Activated CD4-positive, alpha-beta T cell treated with anti-CD3 and anti-CD28 coated beads, Interleukin-2, amount 50 U/mL, for 4 hours (primary cell): ENCODE measurements at regions not wholly inside any gene's neighbourhood (a gene's known extent, or its start where the extent isn't known, plus 50 kb on each side); places are given as distances from the start of the nearest gene placed in this dataset.
"Not testable (repeated sequence)": the region's sequence is repeated elsewhere in the genome, so short reads cannot be mapped to it uniquely, and the experiment has no call there.

ENCODE experiments used
- DNase-seq, 2 experiments: peaks; one replicate each; pipeline ENCODE4 v3.0.0-alpha.2; 2020

DNA sequence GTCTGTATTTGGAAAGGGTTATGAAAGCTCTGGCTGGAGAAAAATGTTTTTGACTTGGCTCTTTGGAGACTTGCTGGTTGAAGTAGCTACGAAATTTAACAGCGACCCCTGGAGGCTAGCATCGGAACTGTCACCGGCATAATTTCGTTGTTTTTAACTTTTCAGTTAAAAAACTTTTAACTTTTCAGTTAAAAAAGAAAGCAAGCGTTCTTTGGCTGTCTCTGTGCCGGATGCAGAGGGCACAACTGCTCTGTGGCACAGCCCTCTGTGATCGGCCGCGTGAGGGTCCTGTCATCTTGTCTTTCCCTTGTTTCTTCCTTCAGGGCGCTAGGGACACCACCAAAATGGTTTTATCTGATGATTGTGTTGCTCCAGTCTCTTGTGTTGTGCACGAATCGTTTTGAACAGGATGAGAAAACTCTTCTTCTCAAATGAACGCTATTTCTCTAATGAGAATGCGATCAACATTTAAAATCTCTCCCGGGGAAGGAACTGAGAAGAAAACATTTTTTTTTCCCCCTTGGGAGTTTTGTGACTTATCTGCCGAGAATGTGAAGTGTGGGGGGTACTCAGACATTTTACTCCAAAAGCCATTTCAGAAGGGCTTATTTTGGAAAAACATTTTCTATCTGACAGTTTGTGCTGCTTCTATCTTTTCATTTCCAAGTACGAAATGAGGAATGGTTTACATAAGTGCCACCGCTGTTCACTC, 57.1 kb downstream of the ADCYAP1 start:
- peak; percentile 6 to 31 for DNase-seq

DNA sequence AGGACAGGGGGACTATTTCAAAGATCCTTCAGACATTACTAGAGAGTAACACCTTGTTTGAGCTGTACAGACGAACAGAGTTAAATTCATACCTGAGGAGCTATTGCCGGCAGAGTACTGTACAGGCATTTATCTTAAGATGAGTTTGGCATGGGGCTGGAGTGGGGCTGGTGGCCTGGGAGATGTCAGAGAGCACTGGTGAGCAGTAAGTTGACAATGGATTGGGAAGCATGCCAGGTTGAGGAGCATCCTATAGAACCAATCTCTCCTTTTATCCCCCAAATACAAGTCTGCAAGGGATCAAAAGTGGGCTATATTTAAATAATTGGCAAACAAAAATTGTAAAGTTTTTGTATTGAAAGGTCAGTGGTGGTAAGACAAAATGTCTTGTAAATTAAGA, 58.6 kb downstream of the ADCYAP1 start:
- DNase-seq, result no peak

GRCh38 chr18:965921-966758, 61.5 kb downstream of the ADCYAP1 start:
- no peak for DNase-seq

- no peak for DNase-seq
Observed at GRCh38 chr18:966759-967576, 62.3 kb downstream of the ADCYAP1 start.

DNA sequence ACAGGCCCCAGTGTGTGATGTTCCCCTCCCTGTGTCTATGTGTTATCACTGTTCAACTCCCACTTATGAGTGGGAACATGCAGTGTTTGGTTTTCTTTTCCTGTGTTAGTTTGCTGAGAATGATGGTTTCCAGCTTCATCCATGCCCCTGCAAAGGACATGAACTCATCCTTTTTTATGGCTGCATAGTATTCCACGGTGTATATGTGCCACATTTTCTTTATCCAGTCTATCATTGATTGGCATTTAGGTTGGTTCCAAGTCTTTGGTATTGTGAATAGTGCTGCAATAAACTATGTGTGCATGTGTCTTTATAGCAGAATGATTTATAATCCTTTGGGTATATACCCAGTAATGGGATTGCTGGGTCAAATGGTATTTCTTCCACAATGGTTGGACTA, 64.2 kb downstream of the ADCYAP1 start:
- DNase-seq, result not testable (repeated sequence)

GRCh38 chr18:969311-969710, 64.6 kb downstream of the ADCYAP1 start:
- not testable (repeated sequence) for DNase-seq

DNA sequence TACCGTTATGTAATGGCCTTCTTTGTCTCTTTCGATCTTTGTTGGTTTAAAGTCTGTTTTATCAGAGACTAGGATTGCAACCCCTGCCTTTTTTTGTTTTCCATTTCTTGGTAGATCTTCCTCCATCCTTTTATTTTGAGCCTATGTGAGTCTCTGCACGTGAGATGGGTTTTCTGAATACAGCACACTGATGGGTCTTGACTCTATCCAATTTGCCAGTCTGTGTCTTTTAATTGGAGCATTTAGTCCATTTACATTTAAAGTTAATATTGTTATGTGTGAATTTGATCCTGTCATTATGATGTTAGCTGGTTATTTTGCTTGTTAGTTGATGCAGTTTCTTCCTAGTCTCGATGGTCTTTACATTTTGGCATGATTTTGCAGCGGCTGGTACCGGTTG, 69.9 kb downstream of the ADCYAP1 start:
- DNase-seq, result not testable (repeated sequence)

- DNase-seq, result not testable (repeated sequence)
Observed at GRCh38 chr18:976393-977128, 71.9 kb downstream of the ADCYAP1 start.

- DNase-seq, result not testable (repeated sequence)
Observed at GRCh38 chr18:977327-977726, 72.7 kb downstream of the ADCYAP1 start.

DNA sequence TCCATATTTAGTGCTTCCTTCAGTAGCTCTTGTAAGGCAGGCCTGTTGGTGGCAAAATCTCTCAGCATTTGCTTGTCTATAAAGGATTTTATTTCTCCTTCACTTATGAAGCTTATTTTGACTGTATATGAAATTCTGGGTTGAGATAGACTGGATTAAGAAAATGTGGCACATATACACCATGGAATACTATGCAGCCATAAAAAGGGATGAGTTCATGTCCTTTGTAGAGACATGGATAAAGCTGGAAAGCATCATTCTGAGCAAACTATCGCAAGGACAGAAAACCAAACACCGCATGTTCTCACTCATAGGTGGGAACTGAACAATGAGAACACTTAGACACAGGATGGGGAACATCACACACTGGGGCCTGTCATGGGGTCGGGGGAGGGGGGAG, 73.1 kb downstream of the ADCYAP1 start:
- DNase-seq, result not testable (repeated sequence)

- DNase-seq, result no peak
Observed at GRCh38 chr18:980586-980985, 75.9 kb downstream of the ADCYAP1 start.

GRCh38 chr18:984004-984403, 79.3 kb downstream of the ADCYAP1 start:
- no peak for DNase-seq

GRCh38 chr18:985212-985661, 80.6 kb downstream of the ADCYAP1 start:
- DNase-seq, result no peak

DNA sequence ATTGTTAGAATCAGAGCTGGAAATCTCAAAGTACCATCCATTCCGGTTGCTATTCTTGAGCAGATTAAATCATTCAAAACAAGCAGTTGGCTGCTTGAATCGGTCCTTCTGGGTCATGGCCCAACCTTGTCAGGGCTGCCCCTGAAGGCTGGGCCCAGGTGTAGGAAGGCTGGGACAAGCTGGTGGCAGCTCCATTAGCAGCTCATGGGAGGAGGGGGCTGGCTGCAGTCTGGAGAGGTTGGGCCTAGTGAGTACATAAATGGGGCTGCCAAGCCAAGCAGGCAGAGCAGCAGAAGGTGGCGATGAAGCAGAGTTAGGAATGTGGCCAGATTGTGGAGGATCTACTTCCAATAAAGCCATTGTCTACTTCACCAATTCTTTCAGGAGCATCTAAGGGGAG, 81.4 kb downstream of the ADCYAP1 start:
- no peak for DNase-seq

- DNase-seq, result no peak
Observed at GRCh38 chr18:986552-986951, 81.9 kb downstream of the ADCYAP1 start.

GRCh38 chr18:987325-988186, 82.9 kb downstream of the ADCYAP1 start:
- DNase-seq, result no peak

GRCh38 chr18:989425-989824, 84.8 kb downstream of the ADCYAP1 start:
- no peak for DNase-seq

- no peak for DNase-seq
Observed at GRCh38 chr18:990197-990596, 85.5 kb downstream of the ADCYAP1 start.

DNA sequence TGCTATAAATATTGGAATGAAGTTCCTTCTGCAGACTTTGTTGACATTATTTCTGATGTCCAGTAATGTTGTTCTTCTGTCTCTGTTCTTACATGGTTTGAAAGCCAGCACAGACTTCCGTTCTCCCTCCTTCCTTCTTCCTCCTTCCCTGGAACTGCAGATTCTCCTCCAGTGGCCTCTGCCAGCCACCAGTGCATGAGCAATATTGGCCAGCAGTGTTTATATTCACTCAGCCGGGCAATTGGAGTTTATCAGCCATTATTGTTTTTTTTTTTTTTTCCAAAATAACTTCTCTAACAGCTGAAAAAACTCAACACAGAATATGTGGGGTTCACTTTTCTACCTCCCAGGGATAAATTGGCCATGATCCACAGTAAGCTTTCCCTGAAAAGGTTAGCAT, 86.8 kb downstream of the ADCYAP1 start:
- no peak for DNase-seq

DNA sequence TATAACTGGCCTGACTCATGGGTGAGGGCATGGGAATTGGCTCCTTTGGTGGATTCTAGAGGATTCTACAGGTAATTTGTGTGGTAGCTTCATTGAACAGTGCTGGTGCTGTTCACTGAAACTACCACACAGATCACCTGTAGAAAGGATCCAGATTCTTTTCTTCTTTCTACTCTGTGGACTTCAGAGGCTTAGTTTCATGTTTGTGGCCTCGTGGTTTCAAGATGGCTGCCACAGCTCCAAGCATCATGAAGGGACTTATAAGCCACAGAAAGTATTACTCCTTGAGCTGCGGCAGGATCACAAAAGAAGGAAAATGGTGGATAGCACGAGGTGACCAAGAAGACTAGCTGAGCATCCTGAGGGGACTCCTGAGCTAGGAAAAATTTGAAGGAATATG, 88.9 kb downstream of the ADCYAP1 start:
- DNase-seq, result no peak

GRCh38 chr18:995629-996028, 91.0 kb downstream of the ADCYAP1 start:
- no peak for DNase-seq

GRCh38 chr18:997499-997898, 92.8 kb downstream of the ADCYAP1 start:
- DNase-seq, result no peak
